WTC11 (cell line): ENCODE measurements at regions not wholly inside any gene's neighbourhood (a gene's known extent, or its start where the extent isn't known, plus 50 kb on each side); places are given as distances from the start of the nearest gene placed in this dataset.

Experiments
- ATAC-seq: fragments of 200-7000 bp; cut with Tn5 transposase; 2 replicates; pipeline ENCODE4 v1.10.0; 2021; ENCODE audit warnings: mild to moderate bottlenecking, moderate library complexity
- CTCF ChIA-PET: fragments of 300-600 bp; sonication (Branson Sonifier 250); formaldehyde crosslinking; loops from one replicate; lab custom pipeline; 2021; ENCODE audit warnings: antibody characterized with exemption; lab: Charles Lee
- POLR2A ChIA-PET: fragments of 350-600 bp; sonication (Branson Sonifier 250); formaldehyde crosslinking; loops from one replicate; lab custom pipeline; 2021; ENCODE audit warnings: antibody characterized with exemption; lab: Charles Lee
- DNase-seq: peaks from one replicate; pipeline ENCODE4 v3.0.0; 2021; ENCODE audit warnings: low spot score
- H3K27ac Mint-ChIP-seq: 2 replicates; pipeline ENCODE4 v1.8.0; 2021; ENCODE audit warnings: mixed read lengths
- H3K27me3 Mint-ChIP-seq: 2 replicates; pipeline ENCODE4 v1.8.0; 2021; ENCODE audit warnings: low read depth, mild to moderate bottlenecking, moderate library complexity, mixed read lengths
- H3K36me3 Mint-ChIP-seq: 2 replicates; pipeline ENCODE4 v1.8.0; 2021; ENCODE audit warnings: mixed read lengths
- H3K4me1 Mint-ChIP-seq: 2 replicates; pipeline ENCODE4 v1.8.0; 2022; ENCODE audit warnings: mixed read lengths
- H3K4me3 Mint-ChIP-seq: 2 replicates; pipeline ENCODE4 v1.8.0; 2021; ENCODE audit warnings: mild to moderate bottlenecking, moderate library complexity, mixed read lengths
- H3K9me3 Mint-ChIP-seq: 2 replicates; pipeline ENCODE4 v1.8.0; 2021; ENCODE audit warnings: mixed read lengths
- CBFB ChIP-seq: sonication (generic); formaldehyde crosslinking; IDR thresholded peaks from 2 replicates; pipeline ENCODE4 v1.8.1; 2022; ENCODE audit warnings: mild to moderate bottlenecking, low read depth, missing genetic modification reagents
- ELF4 ChIP-seq: sonication (generic); formaldehyde crosslinking; IDR thresholded peaks from 2 replicates; pipeline ENCODE4 v1.8.1; 2022; ENCODE audit warnings: low read depth, mild to moderate bottlenecking, moderate library complexity, missing genetic modification reagents
- JUN ChIP-seq: sonication (generic); formaldehyde crosslinking; IDR thresholded peaks from 2 replicates; pipeline ENCODE4 v1.8.0; 2023; ENCODE audit warnings: mild to moderate bottlenecking, missing genetic modification reagents
- MYBL2 ChIP-seq: sonication (generic); formaldehyde crosslinking; IDR thresholded peaks from 2 replicates; pipeline ENCODE4 v1.8.1; 2023; ENCODE audit warnings: mild to moderate bottlenecking, moderate library complexity, missing genetic modification reagents
- NFATC4 ChIP-seq: fragments of 250-450 bp; sonication (Bioruptor Pico); IDR thresholded peaks from 2 replicates; pipeline ENCODE4 v1.9.0; 2021; ENCODE audit warnings: mild to moderate bottlenecking
- NFE2L1 ChIP-seq: sonication (generic); formaldehyde crosslinking; IDR thresholded peaks from 2 replicates; pipeline ENCODE4 v1.8.1; 2023; ENCODE audit warnings: missing genetic modification reagents
- SMAD3 ChIP-seq: sonication (generic); formaldehyde crosslinking; IDR thresholded peaks from 2 replicates; pipeline ENCODE4 v1.8.0; 2022; ENCODE audit warnings: missing genetic modification reagents, mild to moderate bottlenecking, borderline replicate concordance
- SP1 ChIP-seq: sonication (generic); formaldehyde crosslinking; conservative IDR thresholded peaks from 2 replicates; pipeline ENCODE4 v1.8.1; 2022; ENCODE audit warnings: missing genetic modification reagents
- TEAD1 ChIP-seq: sonication (generic); formaldehyde crosslinking; IDR thresholded peaks from 2 replicates; pipeline ENCODE4 v1.8.0; 2022; ENCODE audit warnings: mild to moderate bottlenecking, missing genetic modification reagents
- TP53 ChIP-seq: sonication (generic); formaldehyde crosslinking; IDR thresholded peaks from 2 replicates; pipeline ENCODE4 v1.8.1; 2023; ENCODE audit warnings: mild to moderate bottlenecking, missing genetic modification reagents
- ZNF317 ChIP-seq: sonication (generic); formaldehyde crosslinking; IDR thresholded peaks from 2 replicates; pipeline ENCODE4 v1.8.1; 2023; ENCODE audit warnings: low read depth, mild to moderate bottlenecking, moderate library complexity, missing genetic modification reagents, borderline replicate concordance
- ZNF423 ChIP-seq: fragments of 250-450 bp; sonication (Bioruptor Pico); IDR thresholded peaks from 2 replicates; pipeline ENCODE4 v2.1.2; 2022; ENCODE audit warnings: mild to moderate bottlenecking, moderate library complexity
- ZNF671 ChIP-seq: fragments of 250-450 bp; sonication (Bioruptor Pico); IDR thresholded peaks from 2 replicates; pipeline ENCODE4 v1.8.0; 2021; ENCODE audit warnings: mild to moderate bottlenecking
- TF ChIP-seq, protein P1 (sequence below): fragments of 200-600 bp; IDR thresholded peaks from 2 replicates; pipeline ENCODE4 v1.8.0; 2022; ENCODE audit warnings: antibody characterized with exemption
- TF ChIP-seq, protein P2 (sequence below): sonication (generic); formaldehyde crosslinking; IDR thresholded peaks from 2 replicates; pipeline ENCODE4 v1.8.1; 2023; ENCODE audit warnings: mild to moderate bottlenecking, moderate library complexity, missing genetic modification reagents
- TF ChIP-seq, protein P3 (sequence below): sonication (generic); formaldehyde crosslinking; IDR thresholded peaks from 2 replicates; pipeline ENCODE4 v1.8.0; 2022; ENCODE audit warnings: mild to moderate bottlenecking, missing genetic modification reagents
- TF ChIP-seq, protein P4 (sequence below): sonication (generic); formaldehyde crosslinking; IDR thresholded peaks from 2 replicates; pipeline ENCODE4 v1.8.1; 2022; ENCODE audit warnings: low read depth, mild to moderate bottlenecking, moderate library complexity, missing genetic modification reagents, borderline replicate concordance

DNA sequence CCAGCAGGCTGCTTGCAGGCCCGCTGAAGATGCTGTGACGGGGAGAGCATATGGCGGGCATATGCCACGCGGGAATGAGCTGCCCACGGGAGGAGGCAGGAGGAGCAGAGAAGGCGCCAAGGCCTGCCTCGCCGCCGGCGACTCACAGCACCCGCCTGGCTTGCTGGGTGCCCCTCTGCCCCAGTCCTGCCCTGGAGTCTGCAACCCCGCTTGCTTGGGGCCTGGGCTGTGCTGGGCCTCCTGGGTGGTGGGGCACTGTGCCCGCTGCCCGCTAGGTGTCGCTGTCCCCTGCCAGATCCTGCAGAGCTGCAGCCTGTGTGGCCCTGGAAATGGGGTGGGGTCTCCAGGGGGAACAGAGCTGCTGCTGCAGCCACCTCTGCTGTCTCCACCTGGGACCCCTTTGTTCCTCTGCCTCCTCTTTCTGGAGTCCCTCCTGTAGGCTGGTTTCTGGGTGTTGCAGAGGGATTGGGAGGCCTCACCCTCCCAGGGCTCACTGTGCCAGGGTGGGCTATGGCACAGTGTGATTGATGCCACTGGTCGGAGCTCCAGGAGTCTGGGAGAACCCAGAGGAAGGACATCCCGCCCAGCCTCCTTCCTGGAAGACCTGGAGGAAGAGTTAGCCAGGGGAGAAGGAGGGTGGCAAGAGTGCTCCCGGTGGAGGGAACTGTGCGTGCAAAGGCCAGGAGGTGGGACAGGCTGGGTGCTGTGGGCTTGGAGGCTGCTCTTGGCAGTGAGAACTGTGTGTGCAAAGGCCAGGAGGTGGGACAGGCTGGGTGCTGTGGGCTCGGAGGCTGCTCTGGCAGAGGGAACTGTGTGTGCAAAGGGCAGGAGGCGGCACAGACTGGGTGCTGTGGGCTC, 141.0 kb upstream of the CIBAR2 start:
- H3K9me3 Mint-ChIP-seq = no peaks in the 10 kb centered on the region
- H3K36me3 Mint-ChIP-seq = no peaks in the 10 kb centered on the region
- no peaks in the 10 kb centered on the region; the same call in 1 of the 2 replicates for H3K27me3 Mint-ChIP-seq
- POLR2A ChIA-PET = interaction anchor here (0.5 to 1.0 kb wide), 2 partner anchors 15 to 95 kb away, joined by 3 read pairs; no protein-coding TSS in a partner anchor
- DNase-seq (peak; percentile 87), ATAC-seq (peak; percentile 91)
- H3K27ac Mint-ChIP-seq = no peak overlapping the region
- H3K4me3 Mint-ChIP-seq = no peak overlapping the region
- TF ChIP-seq ZNF317 (CRISPR knock-in tag) = no peak
- TF ChIP-seq, protein P1, sequence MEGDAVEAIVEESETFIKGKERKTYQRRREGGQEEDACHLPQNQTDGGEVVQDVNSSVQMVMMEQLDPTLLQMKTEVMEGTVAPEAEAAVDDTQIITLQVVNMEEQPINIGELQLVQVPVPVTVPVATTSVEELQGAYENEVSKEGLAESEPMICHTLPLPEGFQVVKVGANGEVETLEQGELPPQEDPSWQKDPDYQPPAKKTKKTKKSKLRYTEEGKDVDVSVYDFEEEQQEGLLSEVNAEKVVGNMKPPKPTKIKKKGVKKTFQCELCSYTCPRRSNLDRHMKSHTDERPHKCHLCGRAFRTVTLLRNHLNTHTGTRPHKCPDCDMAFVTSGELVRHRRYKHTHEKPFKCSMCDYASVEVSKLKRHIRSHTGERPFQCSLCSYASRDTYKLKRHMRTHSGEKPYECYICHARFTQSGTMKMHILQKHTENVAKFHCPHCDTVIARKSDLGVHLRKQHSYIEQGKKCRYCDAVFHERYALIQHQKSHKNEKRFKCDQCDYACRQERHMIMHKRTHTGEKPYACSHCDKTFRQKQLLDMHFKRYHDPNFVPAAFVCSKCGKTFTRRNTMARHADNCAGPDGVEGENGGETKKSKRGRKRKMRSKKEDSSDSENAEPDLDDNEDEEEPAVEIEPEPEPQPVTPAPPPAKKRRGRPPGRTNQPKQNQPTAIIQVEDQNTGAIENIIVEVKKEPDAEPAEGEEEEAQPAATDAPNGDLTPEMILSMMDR = peak; percentile 99
- TF ChIP-seq ZNF423 (CRISPR knock-in tag) = peak; percentile 50; the same call in 1 of the 2 replicates
- TF ChIP-seq, protein P2, sequence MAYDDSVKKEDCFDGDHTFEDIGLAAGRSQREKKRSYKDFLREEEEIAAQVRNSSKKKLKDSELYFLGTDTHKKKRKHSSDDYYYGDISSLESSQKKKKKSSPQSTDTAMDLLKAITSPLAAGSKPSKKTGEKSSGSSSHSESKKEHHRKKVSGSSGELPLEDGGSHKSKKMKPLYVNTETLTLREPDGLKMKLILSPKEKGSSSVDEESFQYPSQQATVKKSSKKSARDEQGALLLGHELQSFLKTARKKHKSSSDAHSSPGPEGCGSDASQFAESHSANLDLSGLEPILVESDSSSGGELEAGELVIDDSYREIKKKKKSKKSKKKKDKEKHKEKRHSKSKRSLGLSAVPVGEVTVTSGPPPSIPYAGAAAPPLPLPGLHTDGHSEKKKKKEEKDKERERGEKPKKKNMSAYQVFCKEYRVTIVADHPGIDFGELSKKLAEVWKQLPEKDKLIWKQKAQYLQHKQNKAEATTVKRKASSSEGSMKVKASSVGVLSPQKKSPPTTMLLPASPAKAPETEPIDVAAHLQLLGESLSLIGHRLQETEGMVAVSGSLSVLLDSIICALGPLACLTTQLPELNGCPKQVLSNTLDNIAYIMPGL (CRISPR knock-in tag) = peak; percentile 71
- TF ChIP-seq SP1 (CRISPR knock-in tag) = peak; percentile 38; the same call in 1 of the 2 replicates
- no peak for TF ChIP-seq ELF4 (CRISPR knock-in tag)
- CTCF ChIA-PET = interaction anchor here (0.5 to 4.3 kb wide), 75 partner anchors 8 to 507 kb away, joined by 3 to 41 read pairs (median 5); partner anchors contain the start of gene CIBAR2
- no peaks in the 10 kb centered on the region for H3K4me1 Mint-ChIP-seq

DNA sequence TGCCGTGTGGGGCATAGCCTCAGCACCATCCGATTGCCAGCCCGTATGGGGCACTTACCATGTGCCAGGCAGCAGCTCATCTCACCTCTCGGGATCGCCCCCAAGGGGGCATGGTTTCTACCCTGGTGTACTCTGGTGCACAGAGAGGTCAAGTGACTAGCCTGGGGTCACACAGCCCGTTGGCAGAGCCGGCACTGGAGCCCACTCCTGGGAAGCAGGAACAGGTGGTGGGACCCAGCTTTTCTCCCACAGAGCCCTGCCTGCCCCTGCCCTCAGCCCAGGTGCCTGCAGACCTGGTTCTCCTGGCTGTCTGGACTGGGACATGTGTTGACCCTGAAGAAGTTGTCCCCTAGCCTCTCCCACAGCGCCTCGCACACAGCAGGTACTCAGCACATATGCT, 141.8 kb upstream of the CIBAR2 start:
- H3K4me1 Mint-ChIP-seq = no peaks in the 10 kb centered on the region
- H3K4me3 Mint-ChIP-seq = no peak overlapping the region
- no peaks in the 10 kb centered on the region for H3K36me3 Mint-ChIP-seq
- POLR2A ChIA-PET = interaction anchor here (1.0 kb wide), 1 partner anchor 16 kb away, joined by 3 read pairs; no protein-coding TSS in a partner anchor
- no peaks in the 10 kb centered on the region; the same call in 1 of the 2 replicates for H3K27me3 Mint-ChIP-seq
- CTCF ChIA-PET = interaction anchor here (0.8 to 4.3 kb wide), 38 partner anchors 10 to 362 kb away, joined by 3 to 41 read pairs (median 6); no protein-coding TSS in a partner anchor
- TF ChIP-seq MYBL2 (CRISPR knock-in tag) (no peak), CBFB (CRISPR knock-in tag) (no peak), NFE2L1 (CRISPR knock-in tag) (no peak), TEAD1 (CRISPR knock-in tag) (no peak), JUN (no peak), ZNF671 (no peak), TP53 (no peak), SMAD3 (CRISPR knock-in tag) (no peak), NFATC4 (CRISPR knock-in tag) (no peak)
- TF ChIP-seq, protein P3, sequence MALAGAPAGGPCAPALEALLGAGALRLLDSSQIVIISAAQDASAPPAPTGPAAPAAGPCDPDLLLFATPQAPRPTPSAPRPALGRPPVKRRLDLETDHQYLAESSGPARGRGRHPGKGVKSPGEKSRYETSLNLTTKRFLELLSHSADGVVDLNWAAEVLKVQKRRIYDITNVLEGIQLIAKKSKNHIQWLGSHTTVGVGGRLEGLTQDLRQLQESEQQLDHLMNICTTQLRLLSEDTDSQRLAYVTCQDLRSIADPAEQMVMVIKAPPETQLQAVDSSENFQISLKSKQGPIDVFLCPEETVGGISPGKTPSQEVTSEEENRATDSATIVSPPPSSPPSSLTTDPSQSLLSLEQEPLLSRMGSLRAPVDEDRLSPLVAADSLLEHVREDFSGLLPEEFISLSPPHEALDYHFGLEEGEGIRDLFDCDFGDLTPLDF (CRISPR knock-in tag) = no peak
- TF ChIP-seq, protein P4, sequence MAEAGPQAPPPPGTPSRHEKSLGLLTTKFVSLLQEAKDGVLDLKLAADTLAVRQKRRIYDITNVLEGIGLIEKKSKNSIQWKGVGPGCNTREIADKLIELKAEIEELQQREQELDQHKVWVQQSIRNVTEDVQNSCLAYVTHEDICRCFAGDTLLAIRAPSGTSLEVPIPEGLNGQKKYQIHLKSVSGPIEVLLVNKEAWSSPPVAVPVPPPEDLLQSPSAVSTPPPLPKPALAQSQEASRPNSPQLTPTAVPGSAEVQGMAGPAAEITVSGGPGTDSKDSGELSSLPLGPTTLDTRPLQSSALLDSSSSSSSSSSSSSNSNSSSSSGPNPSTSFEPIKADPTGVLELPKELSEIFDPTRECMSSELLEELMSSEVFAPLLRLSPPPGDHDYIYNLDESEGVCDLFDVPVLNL (CRISPR knock-in tag) = no peak
- H3K9me3 Mint-ChIP-seq = no peaks in the 10 kb centered on the region
- no peak for DNase-seq
- H3K27ac Mint-ChIP-seq = no peak overlapping the region
- ATAC-seq = no peak
